ENCODE measurements at regions not wholly inside any gene's neighbourhood (a gene's known extent, or its start where the extent isn't known, plus 50 kb on each side); places are given as distances from the start of the nearest gene placed in this dataset.

GRCh38 chr6:22621701-22622100, 52.3 kb downstream of the HDGFL1 start:
- Histone ChIP-seq H3K4me3 (no peak overlapping the region), H3K9me3 (peaks cover 6% of the 10 kb centered on the region), H3K4me1 (no peaks in the 10 kb centered on the region), H3K27me3 (no peaks in the 10 kb centered on the region), H3K36me3 (no peaks in the 10 kb centered on the region), H3K27ac (no peak overlapping the region)
- no peak for DNase-seq (ENCODE audit: low spot score in 2 of 2)
- no peak for TF ChIP-seq POLR2AphosphoS5 (IDR thresholded peaks at IDR 0.05)
- TF ChIP-seq CTCF (IDR thresholded peaks at IDR 0.05) = no peak
- TF ChIP-seq EP300 (IDR thresholded peaks at IDR 0.05) = no peak
- TF ChIP-seq POLR2A (IDR thresholded peaks at IDR 0.05) = no peak

GRCh38 chr6:22622351-22622750, 53.0 kb downstream of the HDGFL1 start:
- Histone ChIP-seq H3K9me3 (peaks cover 6% of the 10 kb centered on the region), H3K4me1 (no peaks in the 10 kb centered on the region), H3K4me3 (no peak overlapping the region), H3K36me3 (no peaks in the 10 kb centered on the region), H3K27ac (no peak overlapping the region), H3K27me3 (no peaks in the 10 kb centered on the region)
- no peak for DNase-seq (ENCODE audit: low spot score in 2 of 2)
- TF ChIP-seq POLR2AphosphoS5 (IDR thresholded peaks at IDR 0.05) (no peak), POLR2A (IDR thresholded peaks at IDR 0.05) (no peak), EP300 (IDR thresholded peaks at IDR 0.05) (no peak), CTCF (IDR thresholded peaks at IDR 0.05) (no peak)

GRCh38 chr6:22622813-22623212, 53.4 kb downstream of the HDGFL1 start:
- H3K9me3 ChIP-seq = peaks cover 6% of the 10 kb centered on the region

GRCh38 chr6:22627644-22628043, 58.3 kb downstream of the HDGFL1 start:
- Histone ChIP-seq H3K27ac (no peak overlapping the region), H3K9me3 (no peaks in the 10 kb centered on the region), H3K4me1 (no peaks in the 10 kb centered on the region), H3K36me3 (no peaks in the 10 kb centered on the region), H3K27me3 (no peaks in the 10 kb centered on the region), H3K4me3 (no peak overlapping the region)
- DNase-seq (ENCODE audit: low spot score in 2 of 2) = no peak
- WGBS = 93% methylated on average over 2 of the region's 2 CpGs
- TF ChIP-seq POLR2A (IDR thresholded peaks at IDR 0.05) (no peak), EP300 (IDR thresholded peaks at IDR 0.05) (no peak)

More at GRCh38 chr6:22622813-22623212, 53.4 kb downstream of the HDGFL1 start:
- H3K36me3 ChIP-seq = no peaks in the 10 kb centered on the region
- no peaks in the 10 kb centered on the region for H3K4me1 ChIP-seq
- DNase-seq (ENCODE audit: low spot score in 2 of 2) = no peak
- no peaks in the 10 kb centered on the region for H3K27me3 ChIP-seq
- TF ChIP-seq CTCF (IDR thresholded peaks at IDR 0.05) (no peak), POLR2AphosphoS5 (IDR thresholded peaks at IDR 0.05) (no peak), POLR2A (IDR thresholded peaks at IDR 0.05) (no peak), EP300 (IDR thresholded peaks at IDR 0.05) (no peak)
- WGBS = 96% methylated on average over 3 of the region's 3 CpGs
- no peak overlapping the region for H3K4me3 ChIP-seq
- no peak overlapping the region for H3K27ac ChIP-seq

GRCh38 chr6:22631091-22631490, 61.7 kb downstream of the HDGFL1 start:
- Histone ChIP-seq H3K27ac (no peak overlapping the region), H3K4me1 (no peaks in the 10 kb centered on the region), H3K36me3 (no peaks in the 10 kb centered on the region), H3K27me3 (no peaks in the 10 kb centered on the region), H3K9me3 (no peaks in the 10 kb centered on the region), H3K4me3 (no peak overlapping the region)
- TF ChIP-seq CTCF (IDR thresholded peaks at IDR 0.05) (no peak), POLR2A (IDR thresholded peaks at IDR 0.05) (no peak), POLR2AphosphoS5 (IDR thresholded peaks at IDR 0.05) (no peak), EP300 (IDR thresholded peaks at IDR 0.05) (no peak)
- DNase-seq (ENCODE audit: low spot score in 2 of 2) = no peak
- WGBS = 58% methylated on average over 2 of the region's 2 CpGs

GRCh38 chr6:22632581-22633145, 63.3 kb downstream of the HDGFL1 start:
- H3K36me3 ChIP-seq = no peaks in the 10 kb centered on the region
- no peak for DNase-seq (ENCODE audit: low spot score in 2 of 2)
- no peak overlapping the region for H3K27ac ChIP-seq
- no peak for TF ChIP-seq EP300 (IDR thresholded peaks at IDR 0.05)
- TF ChIP-seq POLR2A (IDR thresholded peaks at IDR 0.05) = no peak
- TF ChIP-seq CTCF (IDR thresholded peaks at IDR 0.05) = no peak
- TF ChIP-seq POLR2AphosphoS5 (IDR thresholded peaks at IDR 0.05) = no peak
- no peaks in the 10 kb centered on the region for H3K9me3 ChIP-seq
- 94% methylated on average over 2 of the region's 2 CpGs for WGBS
- no peaks in the 10 kb centered on the region for H3K4me1 ChIP-seq
- H3K4me3 ChIP-seq = no peak overlapping the region
- no peaks in the 10 kb centered on the region for H3K27me3 ChIP-seq
